Urothelium cell line (cell line): ENCODE measurements at regions not wholly inside any gene's neighbourhood (a gene's known extent, or its start where the extent isn't known, plus 50 kb on each side); places are given as distances from the start of the nearest gene placed in this dataset.

Source experiments
- DNase-seq: peaks from one replicate; pipeline ENCODE4 v3.0.0; 2011; ENCODE audit warnings: low spot score, mixed read lengths
- FAIRE-seq: peaks from 2 replicates; lab custom pipeline; 2011; peaks lifted over from hg19 to GRCh38; lab: Jason Lieb, UNC

GRCh38 chr1:199746666-199747384, 280.7 kb upstream of the NR5A2 start:
- DNase-seq (no peak), FAIRE-seq (no peak)

- no peak for FAIRE-seq
- DNase-seq, result no peak
Measured at GRCh38 chr1:199747984-199748383, 279.5 kb upstream of the NR5A2 start.

- no peak for FAIRE-seq
- no peak for DNase-seq
Measured at GRCh38 chr1:199751506-199751905, 276.0 kb upstream of the NR5A2 start.

- DNase-seq (no peak), FAIRE-seq (no peak)
Measured at GRCh38 chr1:199751962-199752687, 275.4 kb upstream of the NR5A2 start.

GRCh38 chr1:199752688-199753027, 274.9 kb upstream of the NR5A2 start:
- FAIRE-seq, result no peak
- DNase-seq, result no peak

GRCh38 chr1:199753513-199753912, 274.0 kb upstream of the NR5A2 start:
- DNase-seq (no peak), FAIRE-seq (no peak)

GRCh38 chr1:199756066-199756465, 271.4 kb upstream of the NR5A2 start:
- FAIRE-seq, result no peak
- DNase-seq, result no peak

GRCh38 chr1:199758626-199759255, 268.8 kb upstream of the NR5A2 start:
- FAIRE-seq, result no peak

GRCh38 chr1:199759268-199759730, 268.2 kb upstream of the NR5A2 start:
- FAIRE-seq (peak; percentile 86), DNase-seq (peak; percentile 73)

More at GRCh38 chr1:199758626-199759255, 268.8 kb upstream of the NR5A2 start:
- DNase-seq, result no peak

GRCh38 chr1:199762572-199762971, 264.9 kb upstream of the NR5A2 start:
- no peak for FAIRE-seq

GRCh38 chr1:199766218-199766792, 261.2 kb upstream of the NR5A2 start:
- DNase-seq (no peak), FAIRE-seq (no peak)

More at GRCh38 chr1:199762572-199762971, 264.9 kb upstream of the NR5A2 start:
- no peak for DNase-seq

- no peak for FAIRE-seq
- no peak for DNase-seq
Measured at GRCh38 chr1:199767700-199768099, 259.8 kb upstream of the NR5A2 start.

- DNase-seq (peak; percentile 10), FAIRE-seq (no peak)
Measured at GRCh38 chr1:199774433-199775089, 252.9 kb upstream of the NR5A2 start.

GRCh38 chr1:199776768-199777497, 250.6 kb upstream of the NR5A2 start:
- FAIRE-seq (no peak), DNase-seq (no peak)

- no peak for FAIRE-seq
- no peak for DNase-seq
Measured at GRCh38 chr1:199778324-199778955, 249.1 kb upstream of the NR5A2 start.

- no peak for DNase-seq
- FAIRE-seq, result no peak
Measured at GRCh38 chr1:199780091-199780490, 247.4 kb upstream of the NR5A2 start.

GRCh38 chr1:199780948-199781670, 246.4 kb upstream of the NR5A2 start:
- FAIRE-seq (no peak), DNase-seq (peak; percentile 10)

- no peak for DNase-seq
- no peak for FAIRE-seq
Measured at GRCh38 chr1:199784138-199784895, 243.2 kb upstream of the NR5A2 start.
